Ishikawa (cell line): ENCODE measurements at regions not wholly inside any gene's neighbourhood (a gene's known extent, or its start where the extent isn't known, plus 50 kb on each side); places are given as distances from the start of the nearest gene placed in this dataset.

Source experiments
- CEBPB ChIP-seq: IDR thresholded peaks from 2 replicates; pipeline ENCODE4 v1.6.1; 2012
- CREB1 ChIP-seq: IDR thresholded peaks from 2 replicates; pipeline ENCODE4 v1.6.1; 2012; ENCODE audit warnings: low read depth
- EGR1 ChIP-seq: IDR thresholded peaks from 2 replicates; pipeline ENCODE4 v1.6.1; 2012
- EP300 ChIP-seq: IDR thresholded peaks from 2 replicates; pipeline ENCODE4 v1.6.1; 2012; ENCODE audit warnings: borderline replicate concordance
- FOXM1 ChIP-seq: IDR thresholded peaks from 2 replicates; pipeline ENCODE4 v1.6.1; 2012; ENCODE audit warnings: low read depth, borderline replicate concordance
- MAX ChIP-seq: IDR thresholded peaks from 2 replicates; pipeline ENCODE4 v1.6.1; 2012
- NFIC ChIP-seq: IDR thresholded peaks from 2 replicates; pipeline ENCODE4 v1.6.1; 2012
- RAD21 ChIP-seq: IDR thresholded peaks from 2 replicates; pipeline ENCODE4 v1.6.1; 2012; ENCODE audit warnings: low read depth
- REST ChIP-seq: IDR thresholded peaks from 2 replicates; pipeline ENCODE4 v1.6.1; 2012; ENCODE audit warnings: low read depth, mild to moderate bottlenecking
- TAF1 ChIP-seq: IDR thresholded peaks from 2 replicates; pipeline ENCODE4 v1.6.1; 2012; ENCODE audit warnings: low read depth, mild to moderate bottlenecking
- TCF12 ChIP-seq: IDR thresholded peaks from 2 replicates; pipeline ENCODE4 v1.6.1; 2012; ENCODE audit warnings: low read depth
- TEAD4 ChIP-seq: IDR thresholded peaks from 2 replicates; pipeline ENCODE4 v1.6.1; 2012
- USF1 ChIP-seq: IDR thresholded peaks from 2 replicates; pipeline ENCODE4 v1.6.1; 2012
- YY1 ChIP-seq: IDR thresholded peaks from 2 replicates; pipeline ENCODE4 v1.6.1; 2012; ENCODE audit warnings: low read depth

- TF ChIP-seq FOXM1 (no peak), TAF1 (no peak), CEBPB (no peak), TEAD4 (no peak), MAX (no peak), USF1 (no peak), EP300 (no peak), REST (no peak), RAD21 (no peak), TCF12 (no peak), NFIC (no peak), CREB1 (no peak), YY1 (no peak), EGR1 (no peak)
Observed at GRCh38 chr15:81914333-81914732, 131.5 kb downstream of the MEX3B start.
